WTC11 (cell line): ENCODE measurements at regions not wholly inside any gene's neighbourhood (a gene's known extent, or its start where the extent isn't known, plus 50 kb on each side); places are given as distances from the start of the nearest gene placed in this dataset.

Experiments
- ATAC-seq: fragments of 200-7000 bp; cut with Tn5 transposase; 2 replicates; pipeline ENCODE4 v1.10.0; 2021; ENCODE audit warnings: mild to moderate bottlenecking, moderate library complexity
- CTCF ChIA-PET: fragments of 300-600 bp; sonication (Branson Sonifier 250); formaldehyde crosslinking; loops from one replicate; lab custom pipeline; 2021; ENCODE audit warnings: antibody characterized with exemption; lab: Charles Lee
- POLR2A ChIA-PET: fragments of 350-600 bp; sonication (Branson Sonifier 250); formaldehyde crosslinking; loops from one replicate; lab custom pipeline; 2021; ENCODE audit warnings: antibody characterized with exemption; lab: Charles Lee
- DNase-seq: peaks from one replicate; pipeline ENCODE4 v3.0.0; 2021; ENCODE audit warnings: low spot score
- H3K27ac Mint-ChIP-seq: 2 replicates; pipeline ENCODE4 v1.8.0; 2021; ENCODE audit warnings: mixed read lengths
- H3K27me3 Mint-ChIP-seq: 2 replicates; pipeline ENCODE4 v1.8.0; 2021; ENCODE audit warnings: low read depth, mild to moderate bottlenecking, moderate library complexity, mixed read lengths
- H3K36me3 Mint-ChIP-seq: 2 replicates; pipeline ENCODE4 v1.8.0; 2021; ENCODE audit warnings: mixed read lengths
- H3K4me1 Mint-ChIP-seq: 2 replicates; pipeline ENCODE4 v1.8.0; 2022; ENCODE audit warnings: mixed read lengths
- H3K4me3 Mint-ChIP-seq: 2 replicates; pipeline ENCODE4 v1.8.0; 2021; ENCODE audit warnings: mild to moderate bottlenecking, moderate library complexity, mixed read lengths
- H3K9me3 Mint-ChIP-seq: 2 replicates; pipeline ENCODE4 v1.8.0; 2021; ENCODE audit warnings: mixed read lengths
- CBFB ChIP-seq: sonication (generic); formaldehyde crosslinking; IDR thresholded peaks from 2 replicates; pipeline ENCODE4 v1.8.1; 2022; ENCODE audit warnings: mild to moderate bottlenecking, low read depth, missing genetic modification reagents
- ETV6 ChIP-seq: sonication (generic); formaldehyde crosslinking; IDR thresholded peaks from 2 replicates; pipeline ENCODE4 v1.8.1; 2022; ENCODE audit warnings: mild to moderate bottlenecking, missing genetic modification reagents
- FOXJ3 ChIP-seq: sonication (generic); formaldehyde crosslinking; IDR thresholded peaks from 2 replicates; pipeline ENCODE4 v1.9.0; 2021; ENCODE audit warnings: missing genetic modification reagents, mild to moderate bottlenecking, borderline replicate concordance
- MYBL2 ChIP-seq: sonication (generic); formaldehyde crosslinking; IDR thresholded peaks from 2 replicates; pipeline ENCODE4 v1.8.1; 2023; ENCODE audit warnings: mild to moderate bottlenecking, moderate library complexity, missing genetic modification reagents
- NFATC4 ChIP-seq: fragments of 250-450 bp; sonication (Bioruptor Pico); IDR thresholded peaks from 2 replicates; pipeline ENCODE4 v1.9.0; 2021; ENCODE audit warnings: mild to moderate bottlenecking
- NR2C2 ChIP-seq: sonication (generic); formaldehyde crosslinking; IDR thresholded peaks from 2 replicates; pipeline ENCODE4 v1.8.0; 2022; ENCODE audit warnings: mild to moderate bottlenecking, missing genetic modification reagents
- RELA ChIP-seq: sonication (generic); formaldehyde crosslinking; IDR thresholded peaks from 2 replicates; pipeline ENCODE4 v1.8.1; 2022; ENCODE audit warnings: missing genetic modification reagents, mild to moderate bottlenecking, borderline replicate concordance
- RORB ChIP-seq: fragments of 250-450 bp; sonication (Bioruptor Pico); IDR thresholded peaks from 2 replicates; pipeline ENCODE4 v1.9.0; 2021; ENCODE audit warnings: mild to moderate bottlenecking
- TCF7 ChIP-seq: sonication (generic); formaldehyde crosslinking; IDR thresholded peaks from 2 replicates; pipeline ENCODE4 v1.8.0; 2022; ENCODE audit warnings: mild to moderate bottlenecking, low read depth, missing genetic modification reagents, moderate library complexity
- ZNF121 ChIP-seq: sonication (generic); formaldehyde crosslinking; IDR thresholded peaks from 2 replicates; pipeline ENCODE4 v1.8.0; 2023; ENCODE audit warnings: missing genetic modification reagents
- ZNF263 ChIP-seq: sonication (generic); formaldehyde crosslinking; IDR thresholded peaks from 2 replicates; pipeline ENCODE4 v1.8.1; 2022; ENCODE audit warnings: low read depth, mild to moderate bottlenecking, moderate library complexity, missing genetic modification reagents
- ZNF416 ChIP-seq: fragments of 250-450 bp; sonication (Bioruptor Pico); IDR thresholded peaks from 2 replicates; pipeline ENCODE4 v1.9.0; 2021; ENCODE audit warnings: mild to moderate bottlenecking, inconsistent platforms
- ZNF671 ChIP-seq: fragments of 250-450 bp; sonication (Bioruptor Pico); IDR thresholded peaks from 2 replicates; pipeline ENCODE4 v1.8.0; 2021; ENCODE audit warnings: mild to moderate bottlenecking
- TF ChIP-seq, protein P1 (sequence below): sonication (generic); formaldehyde crosslinking; conservative IDR thresholded peaks from 2 replicates; pipeline ENCODE4 v1.8.1; 2022; ENCODE audit warnings: mild to moderate bottlenecking, missing genetic modification reagents
- TF ChIP-seq, protein P2 (sequence below): sonication (generic); formaldehyde crosslinking; IDR thresholded peaks from 2 replicates; pipeline ENCODE4 v1.8.0; 2022; ENCODE audit warnings: mild to moderate bottlenecking, missing genetic modification reagents
- TF ChIP-seq, protein P3 (sequence below): fragments of 250-450 bp; sonication (Bioruptor Pico); IDR thresholded peaks from 2 replicates; pipeline ENCODE4 v2.1.2; 2022; ENCODE audit warnings: mild to moderate bottlenecking, moderate library complexity
- TF ChIP-seq, protein P4 (sequence below): fragments of 250-450 bp; sonication (Bioruptor Pico); conservative IDR thresholded peaks from 2 replicates; pipeline ENCODE4 v1.9.0; 2021; ENCODE audit warnings: mild to moderate bottlenecking
- TF ChIP-seq, protein P5 (sequence below): sonication (generic); formaldehyde crosslinking; IDR thresholded peaks from 2 replicates; pipeline ENCODE4 v1.8.1; 2023; ENCODE audit warnings: mild to moderate bottlenecking, missing genetic modification reagents, moderate library complexity
- TF ChIP-seq, protein P6 (sequence below): fragments of 250-450 bp; sonication (Bioruptor Pico); IDR thresholded peaks from 2 replicates; pipeline ENCODE4 v1.9.0; 2021; ENCODE audit warnings: mild to moderate bottlenecking, borderline replicate concordance

DNA sequence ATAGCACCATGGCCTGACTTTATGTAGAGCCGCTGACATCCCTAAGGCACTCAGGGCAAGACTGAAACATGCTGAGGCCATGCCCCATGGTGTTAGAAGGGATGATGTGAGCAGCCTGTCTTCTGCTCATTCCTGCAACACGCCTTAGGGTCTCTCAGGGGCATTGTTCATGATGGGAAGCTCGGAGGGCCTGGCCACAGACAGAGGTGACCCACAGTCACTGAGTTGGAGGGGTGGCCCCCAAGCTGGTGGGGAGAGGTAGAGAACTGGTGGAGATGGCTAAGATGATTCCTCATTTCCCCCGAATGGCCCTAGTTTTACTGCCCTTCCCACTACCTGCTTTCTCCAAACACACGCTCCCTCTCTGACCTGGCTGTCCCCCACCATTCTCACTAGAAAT lies 135.2 kb downstream of the BARX1 start:
- H3K36me3 Mint-ChIP-seq: peaks cover 7% of the 10 kb centered on the region
- TF ChIP-seq RELA (CRISPR knock-in tag) (no peak), ZNF671 (CRISPR knock-in tag) (no peak), ZNF121 (no peak), MYBL2 (CRISPR knock-in tag) (no peak), RORB (CRISPR knock-in tag) (no peak), ETV6 (CRISPR knock-in tag) (no peak), NR2C2 (CRISPR knock-in tag) (no peak), ZNF416 (CRISPR knock-in tag) (no peak)
- TF ChIP-seq, protein P1, sequence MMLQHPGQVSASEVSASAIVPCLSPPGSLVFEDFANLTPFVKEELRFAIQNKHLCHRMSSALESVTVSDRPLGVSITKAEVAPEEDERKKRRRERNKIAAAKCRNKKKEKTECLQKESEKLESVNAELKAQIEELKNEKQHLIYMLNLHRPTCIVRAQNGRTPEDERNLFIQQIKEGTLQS (CRISPR knock-in tag): no peak
- TF ChIP-seq, protein P2, sequence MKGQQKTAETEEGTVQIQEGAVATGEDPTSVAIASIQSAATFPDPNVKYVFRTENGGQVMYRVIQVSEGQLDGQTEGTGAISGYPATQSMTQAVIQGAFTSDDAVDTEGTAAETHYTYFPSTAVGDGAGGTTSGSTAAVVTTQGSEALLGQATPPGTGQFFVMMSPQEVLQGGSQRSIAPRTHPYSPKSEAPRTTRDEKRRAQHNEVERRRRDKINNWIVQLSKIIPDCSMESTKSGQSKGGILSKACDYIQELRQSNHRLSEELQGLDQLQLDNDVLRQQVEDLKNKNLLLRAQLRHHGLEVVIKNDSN: no peak
- TF ChIP-seq, protein P3, sequence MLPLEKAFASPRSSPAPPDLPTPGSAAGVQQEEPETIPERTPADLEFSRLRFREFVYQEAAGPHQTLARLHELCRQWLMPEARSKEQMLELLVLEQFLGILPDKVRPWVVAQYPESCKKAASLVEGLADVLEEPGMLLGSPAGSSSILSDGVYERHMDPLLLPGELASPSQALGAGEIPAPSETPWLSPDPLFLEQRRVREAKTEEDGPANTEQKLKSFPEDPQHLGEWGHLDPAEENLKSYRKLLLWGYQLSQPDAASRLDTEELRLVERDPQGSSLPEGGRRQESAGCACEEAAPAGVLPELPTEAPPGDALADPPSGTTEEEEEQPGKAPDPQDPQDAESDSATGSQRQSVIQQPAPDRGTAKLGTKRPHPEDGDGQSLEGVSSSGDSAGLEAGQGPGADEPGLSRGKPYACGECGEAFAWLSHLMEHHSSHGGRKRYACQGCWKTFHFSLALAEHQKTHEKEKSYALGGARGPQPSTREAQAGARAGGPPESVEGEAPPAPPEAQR (CRISPR knock-in tag): no peak
- H3K27me3 Mint-ChIP-seq: peaks cover 7% of the 10 kb centered on the region
- peaks cover 10% of the 10 kb centered on the region for H3K4me1 Mint-ChIP-seq
- no peak overlapping the region for H3K4me3 Mint-ChIP-seq
- CTCF ChIA-PET: interaction anchor here (0.6 to 4.2 kb wide), 23 partner anchors 8 to 193 kb away, joined by 3 to 28 read pairs (median 4); partner anchors contain the start of gene BARX1
- DNase-seq (no peak), ATAC-seq (no peak)
- peaks cover 23% of the 10 kb centered on the region for H3K9me3 Mint-ChIP-seq
- POLR2A ChIA-PET: no interaction called here
- no peak overlapping the region for H3K27ac Mint-ChIP-seq

DNA sequence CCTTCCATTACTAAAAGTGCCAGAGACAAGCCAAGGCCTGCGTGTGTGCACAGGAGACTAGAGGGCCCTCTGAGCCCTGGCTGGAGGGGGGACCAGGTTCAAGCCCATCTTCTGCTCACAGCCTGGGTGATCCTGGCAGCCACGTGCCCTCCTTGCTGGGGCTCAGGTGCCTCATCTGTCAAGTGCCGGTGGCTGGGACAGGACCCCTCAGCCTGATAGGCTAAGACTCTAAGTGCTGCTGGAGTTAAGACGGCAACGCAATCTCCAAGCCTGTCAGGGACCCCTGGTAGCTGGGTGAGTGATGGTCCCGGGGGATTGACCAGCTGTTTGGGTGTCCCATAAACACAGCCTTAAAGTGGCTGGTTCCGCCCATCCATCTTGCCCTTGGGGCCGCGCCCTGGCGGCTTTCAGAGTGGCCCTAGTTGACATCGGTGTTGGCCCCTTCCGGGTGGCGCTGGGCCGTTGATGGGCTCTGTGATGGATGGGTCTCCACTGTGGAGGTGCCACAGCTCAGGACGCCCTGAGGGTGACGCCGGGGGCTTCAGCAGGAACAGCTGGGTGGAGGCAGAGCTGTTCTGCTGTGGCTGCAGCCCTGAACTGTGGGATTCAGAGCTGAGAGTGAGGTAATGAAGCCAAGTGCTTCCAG lies 136.2 kb downstream of the BARX1 start:
- Mint-ChIP-seq H3K36me3 (peaks cover 7% of the 10 kb centered on the region), H3K9me3 (peaks cover 23% of the 10 kb centered on the region), H3K4me1 (peaks cover 19% of the 10 kb centered on the region), H3K27me3 (peaks cover 7% of the 10 kb centered on the region), H3K27ac (no peak overlapping the region), H3K4me3 (no peak overlapping the region)
- no peak for ATAC-seq
- TF ChIP-seq, protein P4, sequence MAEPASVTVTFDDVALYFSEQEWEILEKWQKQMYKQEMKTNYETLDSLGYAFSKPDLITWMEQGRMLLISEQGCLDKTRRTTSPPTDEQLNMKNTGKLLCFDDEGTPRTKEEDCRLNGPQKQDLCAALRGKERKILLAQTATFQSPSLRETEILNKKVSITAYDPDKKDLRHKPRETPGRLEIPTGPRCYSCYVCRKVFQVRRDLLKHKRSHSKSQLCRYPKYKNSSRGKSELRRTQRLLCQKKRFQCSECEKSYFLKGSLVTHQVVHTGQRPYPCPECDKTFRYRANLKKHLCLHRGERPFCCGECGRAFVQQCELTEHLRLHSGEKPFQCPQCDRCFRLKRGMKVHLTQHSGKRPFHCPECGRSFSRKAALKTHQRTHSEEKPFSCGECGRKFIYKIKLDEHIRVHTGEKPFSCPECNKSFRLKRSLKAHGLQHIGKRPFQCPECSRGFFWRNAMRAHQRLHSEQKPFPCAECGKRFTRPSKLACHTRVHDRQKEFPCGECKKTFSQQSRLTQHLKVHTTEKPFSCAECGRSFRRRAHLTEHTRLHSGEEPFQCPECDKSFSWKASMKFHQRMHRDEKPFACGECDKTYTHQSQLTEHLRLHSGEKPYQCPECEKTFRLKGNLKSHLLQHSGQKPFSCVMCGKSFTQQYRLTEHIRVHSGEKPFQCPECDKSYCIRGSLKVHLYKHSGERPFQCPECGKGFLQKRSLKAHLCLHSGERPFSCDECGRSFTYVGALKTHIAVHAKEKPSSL (CRISPR knock-in tag): no peak
- TF ChIP-seq NFATC4 (CRISPR knock-in tag) (no peak), CBFB (CRISPR knock-in tag) (no peak), ZNF263 (no peak), FOXJ3 (no peak), ZNF121 (no peak), RORB (CRISPR knock-in tag) (no peak), TCF7 (CRISPR knock-in tag) (no peak)
- TF ChIP-seq, protein P5, sequence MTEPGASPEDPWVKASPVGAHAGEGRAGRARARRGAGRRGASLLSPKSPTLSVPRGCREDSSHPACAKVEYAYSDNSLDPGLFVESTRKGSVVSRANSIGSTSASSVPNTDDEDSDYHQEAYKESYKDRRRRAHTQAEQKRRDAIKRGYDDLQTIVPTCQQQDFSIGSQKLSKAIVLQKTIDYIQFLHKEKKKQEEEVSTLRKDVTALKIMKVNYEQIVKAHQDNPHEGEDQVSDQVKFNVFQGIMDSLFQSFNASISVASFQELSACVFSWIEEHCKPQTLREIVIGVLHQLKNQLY: no peak
- TF ChIP-seq, protein P6, sequence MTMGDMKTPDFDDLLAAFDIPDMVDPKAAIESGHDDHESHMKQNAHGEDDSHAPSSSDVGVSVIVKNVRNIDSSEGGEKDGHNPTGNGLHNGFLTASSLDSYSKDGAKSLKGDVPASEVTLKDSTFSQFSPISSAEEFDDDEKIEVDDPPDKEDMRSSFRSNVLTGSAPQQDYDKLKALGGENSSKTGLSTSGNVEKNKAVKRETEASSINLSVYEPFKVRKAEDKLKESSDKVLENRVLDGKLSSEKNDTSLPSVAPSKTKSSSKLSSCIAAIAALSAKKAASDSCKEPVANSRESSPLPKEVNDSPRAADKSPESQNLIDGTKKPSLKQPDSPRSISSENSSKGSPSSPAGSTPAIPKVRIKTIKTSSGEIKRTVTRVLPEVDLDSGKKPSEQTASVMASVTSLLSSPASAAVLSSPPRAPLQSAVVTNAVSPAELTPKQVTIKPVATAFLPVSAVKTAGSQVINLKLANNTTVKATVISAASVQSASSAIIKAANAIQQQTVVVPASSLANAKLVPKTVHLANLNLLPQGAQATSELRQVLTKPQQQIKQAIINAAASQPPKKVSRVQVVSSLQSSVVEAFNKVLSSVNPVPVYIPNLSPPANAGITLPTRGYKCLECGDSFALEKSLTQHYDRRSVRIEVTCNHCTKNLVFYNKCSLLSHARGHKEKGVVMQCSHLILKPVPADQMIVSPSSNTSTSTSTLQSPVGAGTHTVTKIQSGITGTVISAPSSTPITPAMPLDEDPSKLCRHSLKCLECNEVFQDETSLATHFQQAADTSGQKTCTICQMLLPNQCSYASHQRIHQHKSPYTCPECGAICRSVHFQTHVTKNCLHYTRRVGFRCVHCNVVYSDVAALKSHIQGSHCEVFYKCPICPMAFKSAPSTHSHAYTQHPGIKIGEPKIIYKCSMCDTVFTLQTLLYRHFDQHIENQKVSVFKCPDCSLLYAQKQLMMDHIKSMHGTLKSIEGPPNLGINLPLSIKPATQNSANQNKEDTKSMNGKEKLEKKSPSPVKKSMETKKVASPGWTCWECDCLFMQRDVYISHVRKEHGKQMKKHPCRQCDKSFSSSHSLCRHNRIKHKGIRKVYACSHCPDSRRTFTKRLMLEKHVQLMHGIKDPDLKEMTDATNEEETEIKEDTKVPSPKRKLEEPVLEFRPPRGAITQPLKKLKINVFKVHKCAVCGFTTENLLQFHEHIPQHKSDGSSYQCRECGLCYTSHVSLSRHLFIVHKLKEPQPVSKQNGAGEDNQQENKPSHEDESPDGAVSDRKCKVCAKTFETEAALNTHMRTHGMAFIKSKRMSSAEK (CRISPR knock-in tag): no peak
- POLR2A ChIA-PET: no interaction called here
- CTCF ChIA-PET: interaction anchor here (1.1 to 4.2 kb wide), 3 partner anchors 10 to 130 kb away, joined by 3 to 28 read pairs (median 17); no protein-coding TSS in a partner anchor
- DNase-seq: no peak
